Choroid plexus epithelial cell (primary cell): ENCODE measurements at regions not wholly inside any gene's neighbourhood (a gene's known extent, or its start where the extent isn't known, plus 50 kb on each side); places are given as distances from the start of the nearest gene placed in this dataset.

ENCODE experiments used
- DNase-seq: peaks from one replicate; pipeline ENCODE4 v3.0.0-alpha.2; 2010; ENCODE audit warnings: low read depth
- H3K4me3 ChIP-seq: 2 replicates; pipeline ENCODE4 v1.5.1; 2011; ENCODE audit warnings: low read depth, mild to moderate bottlenecking, control low read depth, low read length, moderate library complexity
- TF ChIP-seq, protein P1 (sequence below): conservative IDR thresholded peaks from 2 replicates; pipeline ENCODE4 v1.5.1; 2011; ENCODE audit warnings: low read depth, mild to moderate bottlenecking, control low read depth, inconsistent platforms, low read length, moderate library complexity

GRCh38 chr9:95803197-95803596 is 72.3 kb upstream of the ERCC6L2 start:
- no peak overlapping the region for H3K4me3 ChIP-seq

GRCh38 chr9:95801797-95802196 is 73.7 kb upstream of the ERCC6L2 start:
- no peak for DNase-seq
- no peak overlapping the region for H3K4me3 ChIP-seq
- TF ChIP-seq, protein P1, sequence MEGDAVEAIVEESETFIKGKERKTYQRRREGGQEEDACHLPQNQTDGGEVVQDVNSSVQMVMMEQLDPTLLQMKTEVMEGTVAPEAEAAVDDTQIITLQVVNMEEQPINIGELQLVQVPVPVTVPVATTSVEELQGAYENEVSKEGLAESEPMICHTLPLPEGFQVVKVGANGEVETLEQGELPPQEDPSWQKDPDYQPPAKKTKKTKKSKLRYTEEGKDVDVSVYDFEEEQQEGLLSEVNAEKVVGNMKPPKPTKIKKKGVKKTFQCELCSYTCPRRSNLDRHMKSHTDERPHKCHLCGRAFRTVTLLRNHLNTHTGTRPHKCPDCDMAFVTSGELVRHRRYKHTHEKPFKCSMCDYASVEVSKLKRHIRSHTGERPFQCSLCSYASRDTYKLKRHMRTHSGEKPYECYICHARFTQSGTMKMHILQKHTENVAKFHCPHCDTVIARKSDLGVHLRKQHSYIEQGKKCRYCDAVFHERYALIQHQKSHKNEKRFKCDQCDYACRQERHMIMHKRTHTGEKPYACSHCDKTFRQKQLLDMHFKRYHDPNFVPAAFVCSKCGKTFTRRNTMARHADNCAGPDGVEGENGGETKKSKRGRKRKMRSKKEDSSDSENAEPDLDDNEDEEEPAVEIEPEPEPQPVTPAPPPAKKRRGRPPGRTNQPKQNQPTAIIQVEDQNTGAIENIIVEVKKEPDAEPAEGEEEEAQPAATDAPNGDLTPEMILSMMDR = no peak

More at GRCh38 chr9:95803197-95803596, 72.3 kb upstream of the ERCC6L2 start:
- TF ChIP-seq, protein P1 = no peak
- no peak for DNase-seq

- H3K4me3 ChIP-seq = no peak overlapping the region
- TF ChIP-seq, protein P1 = no peak
- DNase-seq = no peak
Observed at GRCh38 chr9:95796029-95796428, 79.5 kb upstream of the ERCC6L2 start.

GRCh38 chr9:95793924-95794828 is 81.3 kb upstream of the ERCC6L2 start:
- TF ChIP-seq, protein P1 = no peak
- no peak overlapping the region for H3K4me3 ChIP-seq
- DNase-seq = peak; percentile 96

GRCh38 chr9:95791695-95792094 is 83.8 kb upstream of the ERCC6L2 start:
- no peak for DNase-seq
- H3K4me3 ChIP-seq = no peak overlapping the region
- TF ChIP-seq, protein P1 = no peak

DNA sequence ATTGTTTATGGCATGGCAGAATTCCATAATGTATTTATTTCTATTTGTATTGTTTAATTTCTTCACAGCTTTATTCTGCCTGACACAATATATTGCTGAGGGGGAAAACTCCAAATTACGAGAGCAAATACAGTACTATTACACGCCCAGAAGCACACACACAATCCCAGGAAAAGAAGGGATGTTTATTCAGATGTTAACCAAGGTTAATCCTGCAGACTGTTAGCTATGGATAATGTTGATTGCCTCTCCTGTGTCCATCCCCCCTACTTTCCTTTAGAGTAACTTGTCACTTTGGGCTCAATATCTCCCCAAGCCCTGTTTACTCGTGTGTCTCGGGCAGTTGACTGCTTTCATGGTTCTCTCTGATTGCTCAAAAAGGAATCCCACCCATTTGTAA is 84.2 kb upstream of the ERCC6L2 start:
- no peak overlapping the region for H3K4me3 ChIP-seq
- no peak for DNase-seq
- TF ChIP-seq, protein P1 = no peak
